BE2C (cell line): ENCODE measurements at regions not wholly inside any gene's neighbourhood (a gene's known extent, or its start where the extent isn't known, plus 50 kb on each side); places are given as distances from the start of the nearest gene placed in this dataset.
A peak's percentile ranks its signal among the peaks of the same experiment; 100 is the strongest.

Experiments
- DNase-seq: peaks from one replicate; pipeline ENCODE4 v3.0.0-alpha.2; 2020
- H3K27me3 ChIP-seq: fragments of 250-450 bp; sonication (Bioruptor Pico); 2 replicates; pipeline ENCODE4 v1.5.1; 2020; ENCODE audit warnings: mild to moderate bottlenecking
- H3K36me3 ChIP-seq: fragments of 250-450 bp; sonication (Bioruptor Pico); 2 replicates; pipeline ENCODE4 v1.5.1; 2020; ENCODE audit warnings: mild to moderate bottlenecking
- H3K4me1 ChIP-seq: fragments of 250-450 bp; sonication (Bioruptor Pico); 2 replicates; pipeline ENCODE4 v1.5.1; 2020
- H3K4me3 ChIP-seq: 2 replicates; pipeline ENCODE4 v1.5.1; 2011; ENCODE audit warnings: low read depth, low read length
- H3K9me3 ChIP-seq: fragments of 250-450 bp; sonication (Bioruptor Pico); 2 replicates; pipeline ENCODE4 v1.5.1; 2020
- CTCF ChIP-seq: IDR thresholded peaks from 2 replicates; pipeline ENCODE4 v1.5.1; 2012; ENCODE audit warnings: mild to moderate bottlenecking, low read depth, low read length

GRCh38 chr13:73731564-73731963 is 402.6 kb downstream of the KLF12 start:
- Histone ChIP-seq H3K9me3 (no peaks in the 10 kb centered on the region), H3K36me3 (no peaks in the 10 kb centered on the region), H3K4me1 (no peaks in the 10 kb centered on the region), H3K4me3 (no peak overlapping the region), H3K27me3 (no peaks in the 10 kb centered on the region)
- DNase-seq, result no peak
- no peak for TF ChIP-seq CTCF

- H3K27me3 ChIP-seq, result no peaks in the 10 kb centered on the region
- H3K4me1 ChIP-seq, result no peaks in the 10 kb centered on the region
- DNase-seq, result no peak
- no peaks in the 10 kb centered on the region for H3K9me3 ChIP-seq
- H3K4me3 ChIP-seq, result no peak overlapping the region
- no peaks in the 10 kb centered on the region for H3K36me3 ChIP-seq
- no peak for TF ChIP-seq CTCF
Observed at GRCh38 chr13:73730014-73730413, 404.2 kb downstream of the KLF12 start.

- DNase-seq, result no peak
- H3K27me3 ChIP-seq, result no peaks in the 10 kb centered on the region
- H3K4me3 ChIP-seq, result no peak overlapping the region
- H3K4me1 ChIP-seq, result no peaks in the 10 kb centered on the region
- H3K9me3 ChIP-seq, result no peaks in the 10 kb centered on the region
- no peak for TF ChIP-seq CTCF
- H3K36me3 ChIP-seq, result no peaks in the 10 kb centered on the region
Observed at GRCh38 chr13:73729046-73729445, 405.2 kb downstream of the KLF12 start.

GRCh38 chr13:73722120-73722519 is 412.1 kb downstream of the KLF12 start:
- no peak overlapping the region for H3K4me3 ChIP-seq
- H3K27me3 ChIP-seq, result no peaks in the 10 kb centered on the region
- no peak for DNase-seq
- peaks cover 3% of the 10 kb centered on the region; the same call in 1 of the 2 replicates for H3K4me1 ChIP-seq
- H3K9me3 ChIP-seq, result no peaks in the 10 kb centered on the region
- TF ChIP-seq CTCF, result peak; percentile 57
- H3K36me3 ChIP-seq, result no peaks in the 10 kb centered on the region

GRCh38 chr13:73721571-73721970 is 412.6 kb downstream of the KLF12 start:
- DNase-seq, result no peak
- no peaks in the 10 kb centered on the region for H3K9me3 ChIP-seq
- no peaks in the 10 kb centered on the region for H3K27me3 ChIP-seq
- H3K36me3 ChIP-seq, result no peaks in the 10 kb centered on the region
- H3K4me1 ChIP-seq, result peaks cover 3% of the 10 kb centered on the region; the same call in 1 of the 2 replicates
- no peak overlapping the region for H3K4me3 ChIP-seq
- no peak for TF ChIP-seq CTCF

GRCh38 chr13:73720216-73720840 is 413.9 kb downstream of the KLF12 start:
- no peak for TF ChIP-seq CTCF
- H3K9me3 ChIP-seq, result no peaks in the 10 kb centered on the region
- peaks cover 3% of the 10 kb centered on the region; the same call in 1 of the 2 replicates for H3K4me1 ChIP-seq
- DNase-seq, result no peak
- H3K27me3 ChIP-seq, result no peaks in the 10 kb centered on the region
- no peak overlapping the region for H3K4me3 ChIP-seq
- no peaks in the 10 kb centered on the region for H3K36me3 ChIP-seq
